ENCODE measurements at regions not wholly inside any gene's neighbourhood (a gene's known extent, or its start where the extent isn't known, plus 50 kb on each side); places are given as distances from the start of the nearest gene placed in this dataset.

DNA sequence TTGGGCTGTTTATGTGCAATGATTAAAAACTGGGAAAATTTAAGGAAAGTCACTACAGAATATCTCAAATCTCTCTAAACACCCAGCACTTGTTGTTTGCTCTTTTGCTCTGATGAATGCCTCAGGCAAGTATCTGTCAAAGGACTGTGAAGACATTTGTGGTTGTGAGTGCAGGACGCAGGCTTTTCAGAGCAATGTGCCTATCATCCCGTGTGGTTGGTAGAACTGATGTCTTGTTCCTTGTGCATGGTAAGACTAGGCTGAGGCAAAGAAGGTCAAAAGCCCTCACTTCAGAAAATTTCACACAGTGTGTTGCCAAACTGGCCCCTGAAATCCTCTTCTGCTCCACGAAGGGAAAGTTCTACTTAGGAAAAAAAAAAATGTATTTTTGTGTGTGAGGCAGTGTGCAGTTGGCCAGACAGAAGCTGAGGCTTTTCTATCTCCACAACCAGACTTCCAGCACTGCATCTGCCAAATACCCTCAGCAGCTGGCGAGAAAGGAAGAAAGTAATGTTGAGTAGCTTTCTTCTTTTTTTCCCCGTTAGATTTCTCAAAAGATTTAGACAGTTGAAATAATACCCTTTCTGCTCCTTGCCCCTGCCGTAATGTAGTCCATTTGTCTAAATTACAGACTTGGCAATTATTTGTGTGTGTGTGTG is 1103.1 kb downstream of the VRK1 start:
- TF ChIP-seq, protein P1, sequence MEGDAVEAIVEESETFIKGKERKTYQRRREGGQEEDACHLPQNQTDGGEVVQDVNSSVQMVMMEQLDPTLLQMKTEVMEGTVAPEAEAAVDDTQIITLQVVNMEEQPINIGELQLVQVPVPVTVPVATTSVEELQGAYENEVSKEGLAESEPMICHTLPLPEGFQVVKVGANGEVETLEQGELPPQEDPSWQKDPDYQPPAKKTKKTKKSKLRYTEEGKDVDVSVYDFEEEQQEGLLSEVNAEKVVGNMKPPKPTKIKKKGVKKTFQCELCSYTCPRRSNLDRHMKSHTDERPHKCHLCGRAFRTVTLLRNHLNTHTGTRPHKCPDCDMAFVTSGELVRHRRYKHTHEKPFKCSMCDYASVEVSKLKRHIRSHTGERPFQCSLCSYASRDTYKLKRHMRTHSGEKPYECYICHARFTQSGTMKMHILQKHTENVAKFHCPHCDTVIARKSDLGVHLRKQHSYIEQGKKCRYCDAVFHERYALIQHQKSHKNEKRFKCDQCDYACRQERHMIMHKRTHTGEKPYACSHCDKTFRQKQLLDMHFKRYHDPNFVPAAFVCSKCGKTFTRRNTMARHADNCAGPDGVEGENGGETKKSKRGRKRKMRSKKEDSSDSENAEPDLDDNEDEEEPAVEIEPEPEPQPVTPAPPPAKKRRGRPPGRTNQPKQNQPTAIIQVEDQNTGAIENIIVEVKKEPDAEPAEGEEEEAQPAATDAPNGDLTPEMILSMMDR (IDR thresholded peaks at IDR 0.05), result no peak
- TF ChIP-seq POLR2A (IDR thresholded peaks at IDR 0.05) (no peak), EP300 (IDR thresholded peaks at IDR 0.05) (no peak)
